H1 (cell line): ENCODE measurements at regions not wholly inside any gene's neighbourhood (a gene's known extent, or its start where the extent isn't known, plus 50 kb on each side); places are given as distances from the start of the nearest gene placed in this dataset.

Experiments used
- CTCF ChIA-PET: fragments of 300-600 bp; sonication (Branson Sonifier 250); formaldehyde crosslinking; loops from one replicate; lab custom pipeline; 2021; ENCODE audit not compliant: partially characterized antibody; lab: Charles Lee
- POLR2A ChIA-PET: fragments of 300-600 bp; sonication (Branson Sonifier 250); formaldehyde crosslinking; loops from one replicate; lab custom pipeline; 2021; ENCODE audit warnings: inconsistent platforms; ENCODE audit not compliant: partially characterized antibody; lab: Charles Lee
- DNase-seq, 2 experiments: peaks; one replicate each; pipeline versions ENCODE4 v3.0.0 to v3.0.0-alpha.2; 2010 to 2022; ENCODE audit warnings: low spot score in 2 of 2, low read depth in 1 of 2, mixed read lengths in 1 of 2
- FAIRE-seq: peaks from 2 replicates; lab custom pipeline; 2011; peaks lifted over from hg19 to GRCh38; lab: Jason Lieb, UNC
- H2AFZ ChIP-seq: 2 replicates; pipeline ENCODE4 v1.8.1; 2012; ENCODE audit warnings: low read length, inconsistent platforms
- H2AK5ac ChIP-seq: 2 replicates; pipeline ENCODE4 v1.6.1; 2013; ENCODE audit warnings: low read depth, low read length
- H2BK120ac ChIP-seq: replicated peaks from 2 replicates; pipeline ENCODE3; 2013; ENCODE audit warnings: low read depth, low read length, inconsistent platforms
- H2BK12ac ChIP-seq: 2 replicates; pipeline ENCODE4 v1.6.1; 2013; ENCODE audit warnings: low read depth, low read length
- H2BK15ac ChIP-seq: 2 replicates; pipeline ENCODE4 v1.6.1; 2013; ENCODE audit warnings: low read length
- H2BK20ac ChIP-seq: 2 replicates; pipeline ENCODE4 v1.6.1; 2013; ENCODE audit warnings: low read length
- H2BK5ac ChIP-seq: 2 replicates; pipeline ENCODE4 v1.6.1; 2013; ENCODE audit warnings: low read depth, low read length
- H3K14ac ChIP-seq: 2 replicates; pipeline ENCODE4 v1.6.1; 2013; ENCODE audit warnings: inconsistent platforms; ENCODE audit not compliant: insufficient read length
- H3K18ac ChIP-seq: 2 replicates; pipeline ENCODE4 v1.6.1; 2013; ENCODE audit warnings: low read length; ENCODE audit errors: extremely low read depth
- H3K23ac ChIP-seq: 2 replicates; pipeline ENCODE4 v1.6.1; 2013; ENCODE audit warnings: inconsistent platforms; ENCODE audit not compliant: insufficient read length
- H3K23me2 ChIP-seq: 2 replicates; pipeline ENCODE4 v1.6.1; 2013; ENCODE audit warnings: low read depth, low read length
- H3K27ac ChIP-seq: 2 replicates; pipeline ENCODE4 v1.6.1; 2011; ENCODE audit warnings: low read depth, low read length, inconsistent platforms
- H3K27me3 ChIP-seq, 4 experiments: replicated peaks in 1 of 4; 1 replicate in 1 of 4; 2 replicates in 3 of 4; pipeline versions ENCODE4 v1.6.1 to v1.8.1; 2011 to 2013; ENCODE audit warnings: low read length in 3 of 4, mild to moderate bottlenecking in 3 of 4, inconsistent platforms in 2 of 4, mixed read lengths in 2 of 4, moderate library complexity in 1 of 4; ENCODE audit not compliant: control insufficient read depth in 3 of 4, insufficient read depth in 3 of 4; ENCODE audit errors: extremely low read depth in 1 of 4
- H3K36me3 ChIP-seq, 4 experiments: 2 replicates each; pipeline versions ENCODE4 v1.6.1 to v1.8.1; 2011 to 2013; ENCODE audit warnings: mild to moderate bottlenecking in 4 of 4, low read length in 3 of 4, moderate library complexity in 2 of 4, control low read depth in 1 of 4, inconsistent platforms in 1 of 4; ENCODE audit not compliant: insufficient read depth in 4 of 4, control insufficient read depth in 2 of 4
- H3K4ac ChIP-seq: replicated peaks from 2 replicates; pipeline ENCODE3; 2013; ENCODE audit warnings: low read length, low read depth, mixed read lengths, inconsistent platforms; ENCODE audit not compliant: insufficient read length
- H3K4me1 ChIP-seq, 4 experiments: replicated peaks in 1 of 4; 1 replicate in 1 of 4; 2 replicates in 3 of 4; pipeline versions ENCODE4 v1.6.1 to v1.8.1; 2011 to 2013; ENCODE audit warnings: low read length in 3 of 4, inconsistent platforms in 2 of 4, mixed read lengths in 1 of 4; ENCODE audit not compliant: insufficient read depth in 4 of 4, control insufficient read depth in 3 of 4
- H3K4me2 ChIP-seq, 2 experiments: 2 replicates each; pipeline versions ENCODE4 v1.6.1 to v1.8.1; 2011 to 2013; ENCODE audit warnings: low read depth in 2 of 2, low read length in 2 of 2, control low read depth in 1 of 2, inconsistent platforms in 1 of 2, mild to moderate bottlenecking in 1 of 2; ENCODE audit not compliant: insufficient read depth in 1 of 2
- H3K4me3 ChIP-seq, 4 experiments: fragments of 200-600, 300-600 bp in 1 of 4; sonication (generic), shearing (Covaris generic), sonication (Bioruptor Twin) in 1 of 4; 2 replicates each; pipeline versions ENCODE4 v1.5.1 to v1.8.1; 2011 to 2016; ENCODE audit warnings: low read length in 4 of 4, low read depth in 3 of 4, control low read depth in 2 of 4, inconsistent platforms in 2 of 4, mild to moderate bottlenecking in 2 of 4, mixed read lengths in 1 of 4, moderate library complexity in 1 of 4; ENCODE audit not compliant: insufficient read depth in 2 of 4; ENCODE audit errors: extremely low read depth in 1 of 4
- H3K56ac ChIP-seq: replicated peaks from 2 replicates; pipeline ENCODE3; 2013; ENCODE audit warnings: low read depth, mild to moderate bottlenecking, mixed read lengths, low read length, inconsistent platforms; ENCODE audit not compliant: insufficient read length
- H3K79me1 ChIP-seq: 2 replicates; pipeline ENCODE4 v1.6.1; 2013; ENCODE audit warnings: low read depth, low read length, control low read depth
- H3K79me2 ChIP-seq, 2 experiments: 2 replicates each; pipeline versions ENCODE4 v1.6.1 to v1.8.1; 2012 to 2013; ENCODE audit warnings: low read length in 2 of 2, mild to moderate bottlenecking in 2 of 2, inconsistent platforms in 1 of 2; ENCODE audit not compliant: insufficient read depth in 2 of 2, control insufficient read depth in 1 of 2
- H3K9ac ChIP-seq, 4 experiments: replicated peaks in 1 of 4; 1 replicate in 1 of 4; 2 replicates in 3 of 4; pipeline versions ENCODE4 v1.6.1 to v1.8.1; 2011 to 2013; ENCODE audit warnings: low read depth in 3 of 4, low read length in 3 of 4, control low read depth in 2 of 4, mild to moderate bottlenecking in 2 of 4, moderate library complexity in 2 of 4, inconsistent platforms in 1 of 4; ENCODE audit errors: extremely low read depth in 1 of 4
- H3K9me3 ChIP-seq, 2 experiments: 2 replicates each; pipeline versions ENCODE4 v1.6.1 to v1.8.1; 2012 to 2013; ENCODE audit warnings: mild to moderate bottlenecking in 2 of 2, moderate library complexity in 2 of 2, control low read depth in 1 of 2, inconsistent platforms in 1 of 2, low read depth in 1 of 2, low read length in 1 of 2, mixed read lengths in 1 of 2; ENCODE audit not compliant: insufficient read depth in 2 of 2
- H4K20me1 ChIP-seq, 2 experiments: replicated peaks in 1 of 2; 2 replicates each; pipeline versions ENCODE3 to v1.8.1; 2011 to 2013; ENCODE audit warnings: inconsistent platforms in 2 of 2, low read length in 2 of 2, mild to moderate bottlenecking in 1 of 2; ENCODE audit not compliant: insufficient read depth in 2 of 2, control insufficient read depth in 1 of 2
- H4K5ac ChIP-seq: 2 replicates; pipeline ENCODE4 v1.6.1; 2013; ENCODE audit warnings: low read length, low read depth, mixed read lengths, inconsistent platforms; ENCODE audit not compliant: insufficient read length
- H4K8ac ChIP-seq: 2 replicates; pipeline ENCODE4 v1.8.0; 2013; ENCODE audit warnings: mild to moderate bottlenecking, moderate library complexity, low read length, inconsistent platforms; ENCODE audit not compliant: insufficient read depth; ENCODE audit errors: extremely low read depth
- H4K91ac ChIP-seq: replicated peaks from 2 replicates; pipeline ENCODE3; 2013; ENCODE audit warnings: low read length, mixed read lengths, inconsistent platforms; ENCODE audit not compliant: insufficient read length
- ASH2L ChIP-seq: fragments of 200-600, 300-600 bp; sonication (generic); IDR thresholded peaks from one replicate; pipeline ENCODE4 v1.7.1; 2017; ENCODE audit warnings: low read length
- CBX8 ChIP-seq: fragments of 300-800, 300-1000 bp; sonication (generic); IDR thresholded peaks from 2 replicates; pipeline ENCODE4 v1.7.1; 2016; ENCODE audit warnings: low read depth, low read length, borderline replicate concordance
- CEBPB ChIP-seq: IDR thresholded peaks from 2 replicates; pipeline ENCODE4 v1.6.1; 2012; ENCODE audit warnings: low read depth, low read length
- CHD1 ChIP-seq: IDR thresholded peaks from 2 replicates; pipeline ENCODE4 v1.6.1; 2012; ENCODE audit warnings: low read depth, low read length, improper control_type of control experiment
- CHD2 ChIP-seq: IDR thresholded peaks from 2 replicates; pipeline ENCODE4 v1.6.1; 2012; ENCODE audit warnings: low read length, improper control_type of control experiment
- CREB1 ChIP-seq: IDR thresholded peaks from 2 replicates; pipeline ENCODE4 v1.6.1; 2012; ENCODE audit warnings: inconsistent platforms
- FOSL1 ChIP-seq: IDR thresholded peaks from 2 replicates; pipeline ENCODE4 v1.6.1; 2011; ENCODE audit warnings: mild to moderate bottlenecking, low read depth, low read length, moderate library complexity; ENCODE audit not compliant: insufficient read depth
- JUN ChIP-seq: IDR thresholded peaks from 2 replicates; pipeline ENCODE4 v1.6.1; 2011; ENCODE audit warnings: low read depth, mild to moderate bottlenecking, improper control_type of control experiment, low read length
- KDM5A ChIP-seq: fragments of 200-600 bp; IDR thresholded peaks from 2 replicates; pipeline ENCODE4 v1.7.1; 2012; ENCODE audit warnings: mild to moderate bottlenecking, low read length, inconsistent platforms, mixed read lengths
- PHF8 ChIP-seq: fragments of 200-600 bp; sonication (generic); conservative IDR thresholded peaks from 2 replicates; pipeline ENCODE4 v1.7.1; 2012; ENCODE audit warnings: low read depth, mild to moderate bottlenecking, inconsistent platforms, low read length, moderate library complexity
- POU5F1 ChIP-seq: IDR thresholded peaks from 2 replicates; pipeline ENCODE4 v1.6.1; 2011; ENCODE audit warnings: low read depth, mild to moderate bottlenecking, low read length, moderate library complexity
- SP2 ChIP-seq: IDR thresholded peaks from 2 replicates; pipeline ENCODE4 v1.6.1; 2012; ENCODE audit warnings: mild to moderate bottlenecking, low read length, inconsistent platforms
- SUZ12 ChIP-seq: fragments of 200-600 bp; sonication (generic); IDR thresholded peaks from 2 replicates; pipeline ENCODE4 v1.6.1; 2012; ENCODE audit warnings: mild to moderate bottlenecking, inconsistent platforms, low read length, moderate library complexity, mixed read lengths
- YY1 ChIP-seq: IDR thresholded peaks from 2 replicates; pipeline ENCODE4 v1.6.1; 2011; ENCODE audit warnings: low read depth, mild to moderate bottlenecking, low read length
- WGBS, 2 experiments: shearing (Covaris generic) in 1 of 2; methylation state at CpG; one replicate each; pipeline versions ENCODE4 v1.1.6 to v1.1.7; 2013 to 2015; ENCODE audit warnings: low lambda C conversion rate in 2 of 2, mixed read lengths in 2 of 2, inconsistent platforms in 1 of 2, low coverage in 1 of 2, missing lambda C conversion rate in 1 of 2; ENCODE audit not compliant: insufficient replicate concordance in 2 of 2, insufficient coverage in 1 of 2, insufficient read length in 1 of 2; ENCODE audit errors: extremely low coverage in 1 of 2, missing lambda C conversion rate in 1 of 2; 5-methylcytosine and 5-hydroxymethylcytosine counted together

DNA sequence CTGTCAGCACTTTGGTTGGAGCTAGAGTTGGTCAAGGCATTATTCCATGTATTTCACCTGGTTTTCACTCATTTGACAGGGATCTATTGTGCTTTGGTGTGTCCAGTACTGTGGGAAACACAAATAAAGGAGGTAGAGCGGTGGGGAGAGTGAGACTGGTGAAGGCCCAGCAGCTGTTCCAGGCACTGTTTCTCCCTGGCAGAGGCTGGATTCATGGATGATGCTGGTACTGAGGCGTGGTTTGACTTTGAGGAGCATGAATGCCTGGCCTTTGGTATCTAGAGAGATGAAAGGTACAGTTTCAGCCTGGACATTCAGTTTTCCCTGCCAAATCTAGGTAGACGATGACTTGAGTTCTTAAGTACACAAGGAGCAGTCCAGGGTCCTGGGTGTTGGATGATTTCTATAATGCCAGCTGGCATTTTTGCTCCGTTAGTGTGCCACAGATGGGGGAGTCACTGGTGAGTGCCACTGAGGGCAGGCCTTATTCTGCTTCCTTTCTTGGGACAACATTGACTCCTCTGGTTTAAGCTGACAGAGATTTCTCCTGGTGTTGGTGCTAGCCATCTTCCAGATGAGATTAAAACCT, 162.2 kb upstream of the BMPER start:
- Histone ChIP-seq H2BK15ac (no peak overlapping the region), H3K23ac (no peak overlapping the region), H2BK12ac (peak overlapping the region; percentile 19; the same call in 1 of the 2 replicates), H3K14ac (no peak overlapping the region), H2AFZ (no peak overlapping the region), H3K79me1 (peaks cover 3% of the 10 kb centered on the region; the same call in 1 of the 2 replicates), H4K8ac (no peak overlapping the region), H2AK5ac (no peak overlapping the region), H4K91ac (no peak overlapping the region), H3K23me2 (no peaks in the 10 kb centered on the region; the same call in 1 of the 2 replicates), H2BK20ac (no peak overlapping the region; the same call in 1 of the 2 replicates), H3K18ac (no peak overlapping the region), H2BK5ac (no peak overlapping the region), H3K27ac (no peak overlapping the region), H3K4ac (no peak overlapping the region), H3K56ac (no peak overlapping the region), H3K27me3 (no peaks in the 10 kb centered on the region), H3K9me3 (no peaks in the 10 kb centered on the region), H2BK120ac (no peak overlapping the region), H4K5ac (no peak overlapping the region), H3K9ac (no peak overlapping the region), H4K20me1 (no peaks in the 10 kb centered on the region), H3K4me1 (peaks cover 0 to 5% (median 0%) of the 10 kb centered on the region in 4 experiments; a peak in 1 of 7 replicates), H3K4me3 (no peak overlapping the region), H3K79me2 (no peaks in the 10 kb centered on the region), H3K36me3 (no peaks in the 10 kb centered on the region), H3K4me2 (no peak overlapping the region)
- POLR2A ChIA-PET: no interaction called here
- WGBS, 2 experiments: 89% methylated on average over 4 of the region's 4 CpGs; no CpG with 5 or more reads in 1 of the 2 experiments
- CTCF ChIA-PET: interaction anchor here (0.7 to 2.9 kb wide), 17 partner anchors 11 to 757 kb away, joined by 3 to 10 read pairs (median 3); no protein-coding TSS in a partner anchor
- FAIRE-seq: no peak
- no peak for DNase-seq
- TF ChIP-seq CREB1: no peak
- no peak for TF ChIP-seq POU5F1
- TF ChIP-seq CHD1: no peak
- TF ChIP-seq YY1: no peak
- no peak for TF ChIP-seq SUZ12
- TF ChIP-seq PHF8: no peak
- TF ChIP-seq CBX8: no peak
- no peak for TF ChIP-seq JUN
- no peak for TF ChIP-seq FOSL1
- no peak for TF ChIP-seq CHD2
- TF ChIP-seq KDM5A: no peak
- no peak for TF ChIP-seq SP2
- no peak for TF ChIP-seq CEBPB
- no peak for TF ChIP-seq ASH2L
- TF ChIP-seq, all 59 proteins: peak for 0
